ENCODE measurements at regions not wholly inside any gene's neighbourhood (a gene's known extent, or its start where the extent isn't known, plus 50 kb on each side); places are given as distances from the start of the nearest gene placed in this dataset.

GRCh38 chr14:34181338-34181737 lies 230.5 kb upstream of the EGLN3 start:
- no peaks in the 10 kb centered on the region for H3K4me1 ChIP-seq (ENCODE audit: insufficient read depth, low read length)
- H3K27me3 ChIP-seq (ENCODE audit: insufficient read depth, low read length), result no peaks in the 10 kb centered on the region
- no peak overlapping the region for H3K4me3 ChIP-seq (ENCODE audit: insufficient read depth, low read length)
- no peaks in the 10 kb centered on the region for H3K9me3 ChIP-seq (ENCODE audit: low read depth, low read length)
- no peak for DNase-seq (ENCODE audit: insufficient read length, low spot score, missing footprints)
- no peak overlapping the region for H2AFZ ChIP-seq (ENCODE audit: low read length)
- no peak overlapping the region for H3K27ac ChIP-seq (ENCODE audit: low read depth, low read length)
- no peaks in the 10 kb centered on the region for H3K36me3 ChIP-seq (ENCODE audit: insufficient read depth, low read length)
- H3K4me2 ChIP-seq (ENCODE audit: insufficient read depth, low read length), result no peak overlapping the region
- no peaks in the 10 kb centered on the region for H3K79me2 ChIP-seq (ENCODE audit: insufficient read depth, low read length)
- no peaks in the 10 kb centered on the region for H4K20me1 ChIP-seq (ENCODE audit: insufficient read depth, low read length)
- TF ChIP-seq CTCF (IDR thresholded peaks at IDR 0.05; ENCODE audit: extremely low read depth, low read depth, low read length), result no peak

- DNase-seq (ENCODE audit: insufficient read length, low spot score, missing footprints), result no peak
- Histone ChIP-seq H3K79me2 (ENCODE audit: insufficient read depth, low read length) (no peaks in the 10 kb centered on the region), H3K36me3 (ENCODE audit: insufficient read depth, low read length) (no peaks in the 10 kb centered on the region), H4K20me1 (ENCODE audit: insufficient read depth, low read length) (no peaks in the 10 kb centered on the region), H3K4me1 (ENCODE audit: insufficient read depth, low read length) (no peaks in the 10 kb centered on the region), H3K27me3 (ENCODE audit: insufficient read depth, low read length) (no peaks in the 10 kb centered on the region), H3K4me2 (ENCODE audit: insufficient read depth, low read length) (no peak overlapping the region), H3K4me3 (ENCODE audit: insufficient read depth, low read length) (no peak overlapping the region), H3K27ac (ENCODE audit: low read depth, low read length) (no peak overlapping the region), H2AFZ (ENCODE audit: low read length) (no peak overlapping the region), H3K9me3 (ENCODE audit: low read depth, low read length) (no peaks in the 10 kb centered on the region)
- no peak for TF ChIP-seq CTCF (IDR thresholded peaks at IDR 0.05; ENCODE audit: extremely low read depth, low read depth, low read length)
These were observed 230.0 kb upstream of the EGLN3 start for GRCh38 chr14:34180869-34181268.

GRCh38 chr14:34180434-34180833 lies 229.6 kb upstream of the EGLN3 start:
- TF ChIP-seq CTCF (IDR thresholded peaks at IDR 0.05; ENCODE audit: extremely low read depth, low read depth, low read length), result no peak
- H3K36me3 ChIP-seq (ENCODE audit: insufficient read depth, low read length), result no peaks in the 10 kb centered on the region
- no peak overlapping the region for H3K4me2 ChIP-seq (ENCODE audit: insufficient read depth, low read length)
- H3K9me3 ChIP-seq (ENCODE audit: low read depth, low read length), result no peaks in the 10 kb centered on the region
- H3K79me2 ChIP-seq (ENCODE audit: insufficient read depth, low read length), result no peaks in the 10 kb centered on the region
- no peaks in the 10 kb centered on the region for H4K20me1 ChIP-seq (ENCODE audit: insufficient read depth, low read length)
- no peaks in the 10 kb centered on the region for H3K27me3 ChIP-seq (ENCODE audit: insufficient read depth, low read length)
- no peak overlapping the region for H3K4me3 ChIP-seq (ENCODE audit: insufficient read depth, low read length)
- DNase-seq (ENCODE audit: insufficient read length, low spot score, missing footprints), result no peak
- no peaks in the 10 kb centered on the region for H3K4me1 ChIP-seq (ENCODE audit: insufficient read depth, low read length)
- no peak overlapping the region for H2AFZ ChIP-seq (ENCODE audit: low read length)
- no peak overlapping the region for H3K27ac ChIP-seq (ENCODE audit: low read depth, low read length)

GRCh38 chr14:34179727-34180126 lies 228.9 kb upstream of the EGLN3 start:
- Histone ChIP-seq H3K9me3 (ENCODE audit: low read depth, low read length) (no peaks in the 10 kb centered on the region), H3K4me1 (ENCODE audit: insufficient read depth, low read length) (no peaks in the 10 kb centered on the region), H2AFZ (ENCODE audit: low read length) (no peak overlapping the region), H3K36me3 (ENCODE audit: insufficient read depth, low read length) (no peaks in the 10 kb centered on the region), H3K4me3 (ENCODE audit: insufficient read depth, low read length) (no peak overlapping the region), H3K79me2 (ENCODE audit: insufficient read depth, low read length) (no peaks in the 10 kb centered on the region), H3K27me3 (ENCODE audit: insufficient read depth, low read length) (no peaks in the 10 kb centered on the region), H4K20me1 (ENCODE audit: insufficient read depth, low read length) (no peaks in the 10 kb centered on the region), H3K4me2 (ENCODE audit: insufficient read depth, low read length) (no peak overlapping the region), H3K27ac (ENCODE audit: low read depth, low read length) (no peak overlapping the region)
- TF ChIP-seq CTCF (IDR thresholded peaks at IDR 0.05; ENCODE audit: extremely low read depth, low read depth, low read length), result no peak
- no peak for DNase-seq (ENCODE audit: insufficient read length, low spot score, missing footprints)

All from osteoblast (primary cell).